ENCODE measurements at regions not wholly inside any gene's neighbourhood (a gene's known extent, or its start where the extent isn't known, plus 50 kb on each side); places are given as distances from the start of the nearest gene placed in this dataset.

- Mint-ChIP-seq H3K27me3 (ENCODE audit: low read depth) (no peaks in the 10 kb centered on the region), H3K27ac (ENCODE audit: unreplicated experiment) (no peak overlapping the region), H3K36me3 (ENCODE audit: low read depth) (peaks cover 7% of the 10 kb centered on the region), H3K4me1 (no peaks in the 10 kb centered on the region), H3K9me3 (peaks cover 8% of the 10 kb centered on the region), H3K4me3 (no peak overlapping the region)
- DNase-seq (ENCODE audit: low read depth, low spot score), result no peak
- no peak for TF ChIP-seq CTCF (conservative IDR thresholded peaks at IDR 0.05)
Observed at GRCh38 chr12:43221216-43221615, 330.8 kb downstream of the ADAMTS20 start.

GRCh38 chr12:43216490-43216889, 335.5 kb downstream of the ADAMTS20 start:
- TF ChIP-seq CTCF (conservative IDR thresholded peaks at IDR 0.05), result no peak
- Mint-ChIP-seq H3K4me3 (no peak overlapping the region), H3K36me3 (ENCODE audit: low read depth) (no peaks in the 10 kb centered on the region), H3K27ac (ENCODE audit: unreplicated experiment) (no peak overlapping the region), H3K9me3 (no peaks in the 10 kb centered on the region), H3K27me3 (ENCODE audit: low read depth) (no peaks in the 10 kb centered on the region), H3K4me1 (peaks cover 3% of the 10 kb centered on the region)
- no peak for DNase-seq (ENCODE audit: low read depth, low spot score)

GRCh38 chr12:43214166-43214565, 337.8 kb downstream of the ADAMTS20 start:
- H3K27ac Mint-ChIP-seq (ENCODE audit: unreplicated experiment), result no peak overlapping the region
- DNase-seq (ENCODE audit: low read depth, low spot score), result no peak
- H3K4me3 Mint-ChIP-seq, result no peak overlapping the region
- H3K9me3 Mint-ChIP-seq, result no peaks in the 10 kb centered on the region
- no peak for TF ChIP-seq CTCF (conservative IDR thresholded peaks at IDR 0.05)
- peaks cover 7% of the 10 kb centered on the region for H3K4me1 Mint-ChIP-seq
- H3K27me3 Mint-ChIP-seq (ENCODE audit: low read depth), result no peaks in the 10 kb centered on the region
- H3K36me3 Mint-ChIP-seq (ENCODE audit: low read depth), result no peaks in the 10 kb centered on the region

GRCh38 chr12:43213608-43214007, 338.4 kb downstream of the ADAMTS20 start:
- TF ChIP-seq CTCF (conservative IDR thresholded peaks at IDR 0.05), result no peak
- Mint-ChIP-seq H3K9me3 (no peaks in the 10 kb centered on the region), H3K4me3 (no peak overlapping the region), H3K36me3 (ENCODE audit: low read depth) (no peaks in the 10 kb centered on the region), H3K27ac (ENCODE audit: unreplicated experiment) (no peak overlapping the region), H3K27me3 (ENCODE audit: low read depth) (no peaks in the 10 kb centered on the region), H3K4me1 (peaks cover 7% of the 10 kb centered on the region)
- no peak for DNase-seq (ENCODE audit: low read depth, low spot score)

DNA sequence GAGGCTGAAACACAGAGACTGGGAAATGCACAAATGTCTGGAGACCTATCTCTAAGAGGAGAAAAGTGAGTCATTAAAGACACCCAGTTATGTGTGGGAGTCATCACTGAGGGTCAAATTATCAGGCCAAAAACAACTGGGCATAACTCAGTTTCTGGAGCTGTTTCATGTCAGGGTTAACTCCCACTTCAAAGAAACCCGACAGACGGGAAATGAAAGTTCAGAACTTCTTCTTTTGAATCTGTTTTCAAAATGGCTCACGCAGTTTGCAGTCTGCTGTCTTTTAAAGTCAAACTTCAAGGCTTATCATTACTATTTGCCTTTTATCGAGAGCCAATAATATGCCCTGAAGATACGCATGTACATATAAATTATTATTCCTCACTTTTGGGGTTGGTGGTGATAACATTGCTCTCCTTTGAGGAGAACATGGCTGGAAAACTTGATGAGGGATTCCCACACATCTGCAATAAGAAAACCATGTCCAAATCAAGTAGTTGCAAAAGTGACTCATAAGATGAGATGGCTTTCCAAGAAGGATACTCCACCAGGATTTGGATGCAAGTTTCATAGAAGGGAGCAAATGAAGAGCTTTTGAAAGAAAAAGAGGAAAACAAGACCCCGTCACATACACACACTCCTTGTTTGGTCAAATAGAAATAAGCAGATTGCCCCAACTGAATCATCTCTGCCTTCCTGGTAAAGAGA, 341.4 kb downstream of the ADAMTS20 start:
- Mint-ChIP-seq H3K36me3 (ENCODE audit: low read depth) (no peaks in the 10 kb centered on the region), H3K27me3 (ENCODE audit: low read depth) (no peaks in the 10 kb centered on the region), H3K4me1 (peaks cover 7% of the 10 kb centered on the region), H3K4me3 (no peak overlapping the region), H3K9me3 (no peaks in the 10 kb centered on the region), H3K27ac (ENCODE audit: unreplicated experiment) (no peak overlapping the region)
- no peak for TF ChIP-seq CTCF (conservative IDR thresholded peaks at IDR 0.05)
- no peak for DNase-seq (ENCODE audit: low read depth, low spot score)
